ENCODE measurements at regions not wholly inside any gene's neighbourhood (a gene's known extent, or its start where the extent isn't known, plus 50 kb on each side); places are given as distances from the start of the nearest gene placed in this dataset.

DNA sequence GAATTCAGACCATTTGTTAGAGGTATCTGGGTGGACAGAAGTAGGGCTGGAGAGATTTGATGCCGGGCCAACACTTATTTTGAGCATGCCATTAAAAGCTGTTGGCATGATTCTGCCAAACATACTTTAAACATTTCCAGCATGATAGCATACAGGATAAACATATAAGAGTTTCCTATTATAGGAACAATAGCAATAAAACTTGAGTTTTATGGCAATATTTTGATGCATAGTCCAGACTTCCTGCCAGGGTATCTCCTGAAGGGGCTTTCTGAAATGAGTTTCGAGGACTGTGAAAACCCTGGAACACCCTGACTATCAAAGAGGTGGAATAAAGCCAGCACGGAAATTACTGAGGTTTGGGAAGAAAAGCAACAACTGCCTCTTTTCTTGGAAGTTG lies 1398.0 kb upstream of the NXPH2 start:
- Histone ChIP-seq H3K4me1 (ENCODE audit: control insufficient read depth, insufficient read depth, low read length) (no peaks in the 10 kb centered on the region), H3K9ac (ENCODE audit: low read length) (no peak overlapping the region), H3K9me3 (ENCODE audit: control insufficient read depth, low read length) (no peaks in the 10 kb centered on the region), H3K36me3 (ENCODE audit: control insufficient read depth, insufficient read depth, low read length, severe bottlenecking) (no peaks in the 10 kb centered on the region), H3K27me3 (replicated peaks; ENCODE audit: control insufficient read depth, insufficient read depth, low read length) (no peaks in the 10 kb centered on the region), H3K4me3 (ENCODE audit: low read length) (no peak overlapping the region)
- peak; percentile 40 for DNase-seq (ENCODE audit: low read depth)

DNA sequence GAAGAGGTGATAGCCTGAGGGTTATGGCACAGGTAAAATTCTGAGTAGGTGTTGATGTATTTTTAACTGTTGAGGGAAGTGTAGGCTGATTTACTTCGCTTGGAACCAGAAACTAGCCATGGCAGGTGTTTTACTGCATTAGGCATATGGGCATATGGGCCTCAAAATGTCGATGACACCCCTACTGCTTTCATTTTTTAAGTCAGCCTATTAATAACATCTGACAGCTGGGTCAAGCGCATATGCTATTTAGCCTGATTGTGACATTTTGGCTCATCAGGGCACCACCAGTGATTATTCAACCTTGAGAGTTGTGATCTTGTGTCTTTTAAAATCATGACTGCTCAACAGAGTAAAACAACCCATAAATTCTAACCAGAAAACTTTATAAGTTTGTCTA lies 1396.9 kb upstream of the NXPH2 start:
- no peaks in the 10 kb centered on the region for H3K27me3 ChIP-seq (replicated peaks; ENCODE audit: control insufficient read depth, insufficient read depth, low read length)

DNA sequence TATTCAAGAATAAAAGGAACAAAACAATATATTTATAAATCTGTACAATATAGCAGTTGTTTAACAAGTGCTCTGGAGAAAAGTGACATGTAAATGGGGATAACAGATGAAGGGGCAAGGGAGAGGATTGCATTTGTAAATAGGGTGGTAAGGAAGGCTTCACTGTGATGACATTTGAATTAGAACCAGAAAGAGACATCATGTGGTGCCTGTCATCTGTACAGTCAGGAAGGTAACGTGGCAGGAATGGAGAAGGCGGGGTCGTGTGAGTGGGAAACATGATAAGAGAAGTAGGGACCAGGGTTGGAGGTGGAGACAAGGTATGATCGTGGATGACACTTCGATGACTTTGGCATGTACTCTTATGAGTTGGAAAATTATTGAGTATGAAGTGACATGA lies 1393.6 kb upstream of the NXPH2 start:
- H3K36me3 ChIP-seq (ENCODE audit: control insufficient read depth, insufficient read depth, low read length, severe bottlenecking): no peaks in the 10 kb centered on the region
- no peak for DNase-seq (ENCODE audit: low read depth)
- no peak overlapping the region for H3K9ac ChIP-seq (ENCODE audit: low read length)
- no peak overlapping the region for H3K4me3 ChIP-seq (ENCODE audit: low read length)
- no peaks in the 10 kb centered on the region for H3K27me3 ChIP-seq (replicated peaks; ENCODE audit: control insufficient read depth, insufficient read depth, low read length)
- H3K9me3 ChIP-seq (ENCODE audit: control insufficient read depth, low read length): peaks cover 16% of the 10 kb centered on the region
- H3K4me1 ChIP-seq (ENCODE audit: control insufficient read depth, insufficient read depth, low read length): no peaks in the 10 kb centered on the region

More for the DNA sequence above, 1396.9 kb upstream of the NXPH2 start:
- Histone ChIP-seq H3K4me1 (ENCODE audit: control insufficient read depth, insufficient read depth, low read length) (no peaks in the 10 kb centered on the region), H3K9me3 (ENCODE audit: control insufficient read depth, low read length) (no peaks in the 10 kb centered on the region), H3K4me3 (ENCODE audit: low read length) (no peak overlapping the region), H3K9ac (ENCODE audit: low read length) (no peak overlapping the region), H3K36me3 (ENCODE audit: control insufficient read depth, insufficient read depth, low read length, severe bottlenecking) (no peaks in the 10 kb centered on the region)
- DNase-seq (ENCODE audit: low read depth): no peak

DNA sequence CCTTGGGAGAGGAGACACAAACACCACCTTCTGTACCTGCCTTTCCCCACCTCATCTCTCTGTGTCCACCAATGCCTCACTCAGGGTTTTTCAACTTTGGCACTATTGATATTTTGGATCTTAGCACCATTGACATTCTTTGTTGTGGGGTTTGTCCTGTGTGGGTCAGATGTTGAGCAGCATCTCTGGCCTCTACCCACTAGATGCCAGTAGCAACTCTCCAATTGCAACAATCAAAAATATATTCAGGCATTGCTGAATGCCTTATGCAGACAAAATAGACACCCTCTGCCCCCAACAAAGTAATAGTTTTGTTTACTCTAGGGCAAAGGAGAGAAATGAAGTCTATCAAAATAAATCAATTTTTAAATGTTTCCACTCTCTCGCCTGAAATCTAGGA lies 1384.3 kb upstream of the NXPH2 start:
- H3K9me3 ChIP-seq (ENCODE audit: control insufficient read depth, low read length): peaks cover under 1% of the 10 kb centered on the region
- peaks cover 2% of the 10 kb centered on the region for H3K4me1 ChIP-seq (ENCODE audit: control insufficient read depth, insufficient read depth, low read length)
- H3K9ac ChIP-seq (ENCODE audit: low read length): no peak overlapping the region
- H3K4me3 ChIP-seq (ENCODE audit: low read length): no peak overlapping the region
- DNase-seq (ENCODE audit: low read depth): peak; percentile 7
- H3K27me3 ChIP-seq (replicated peaks; ENCODE audit: control insufficient read depth, insufficient read depth, low read length): no peaks in the 10 kb centered on the region
- no peaks in the 10 kb centered on the region for H3K36me3 ChIP-seq (ENCODE audit: control insufficient read depth, insufficient read depth, low read length, severe bottlenecking)

DNA sequence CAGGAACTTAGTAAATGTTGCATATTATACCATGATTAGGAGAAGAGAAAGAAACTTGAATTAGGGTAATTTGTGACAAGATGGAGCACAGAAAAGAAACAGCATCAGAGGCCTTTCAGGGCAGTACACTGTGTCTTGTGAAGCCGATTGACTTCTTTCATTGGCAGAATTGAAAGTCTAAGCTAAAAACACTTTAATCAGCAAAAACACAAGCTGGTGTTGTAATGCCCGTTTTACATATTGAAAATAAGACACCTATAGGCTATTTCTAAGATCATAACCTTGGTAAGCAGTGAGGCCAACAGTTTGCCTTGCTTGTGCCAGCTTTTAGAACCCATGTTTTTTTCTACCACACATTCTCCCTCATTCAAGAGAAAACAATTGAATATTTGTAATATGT lies 1378.1 kb upstream of the NXPH2 start:
- no peaks in the 10 kb centered on the region for H3K27me3 ChIP-seq (replicated peaks; ENCODE audit: control insufficient read depth, insufficient read depth, low read length)
- no peak for DNase-seq (ENCODE audit: low read depth)
- no peak overlapping the region for H3K9ac ChIP-seq (ENCODE audit: low read length)

DNA sequence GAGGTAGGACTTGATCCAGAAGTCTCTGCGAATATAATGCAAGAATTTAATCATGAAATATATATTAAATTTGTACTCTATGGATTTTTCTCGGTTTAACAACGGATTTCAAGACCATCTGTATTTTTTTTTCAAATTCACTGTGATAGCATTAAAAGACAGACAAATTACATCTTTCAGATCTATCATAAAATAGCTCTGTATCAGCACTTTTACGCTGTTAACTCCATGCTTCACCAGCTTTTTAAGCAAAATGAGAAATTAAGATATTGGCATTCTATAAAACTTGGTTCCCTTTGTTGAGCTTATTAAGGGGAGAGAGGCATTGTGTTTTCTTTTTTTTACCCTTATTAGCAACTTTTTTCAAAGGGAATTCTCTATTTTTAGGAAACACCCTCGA lies 1377.6 kb upstream of the NXPH2 start:
- H3K36me3 ChIP-seq (ENCODE audit: control insufficient read depth, insufficient read depth, low read length, severe bottlenecking): no peaks in the 10 kb centered on the region
- no peaks in the 10 kb centered on the region for H3K9me3 ChIP-seq (ENCODE audit: control insufficient read depth, low read length)
- H3K4me1 ChIP-seq (ENCODE audit: control insufficient read depth, insufficient read depth, low read length): peaks cover 12% of the 10 kb centered on the region
- DNase-seq (ENCODE audit: low read depth): no peak
- H3K9ac ChIP-seq (ENCODE audit: low read length): no peak overlapping the region
- no peak overlapping the region for H3K4me3 ChIP-seq (ENCODE audit: low read length)
- no peaks in the 10 kb centered on the region for H3K27me3 ChIP-seq (replicated peaks; ENCODE audit: control insufficient read depth, insufficient read depth, low read length)

More for the DNA sequence above, 1378.1 kb upstream of the NXPH2 start:
- Histone ChIP-seq H3K9me3 (ENCODE audit: control insufficient read depth, low read length) (no peaks in the 10 kb centered on the region), H3K4me3 (ENCODE audit: low read length) (no peak overlapping the region), H3K36me3 (ENCODE audit: control insufficient read depth, insufficient read depth, low read length, severe bottlenecking) (no peaks in the 10 kb centered on the region), H3K4me1 (ENCODE audit: control insufficient read depth, insufficient read depth, low read length) (peaks cover 12% of the 10 kb centered on the region)

DNA sequence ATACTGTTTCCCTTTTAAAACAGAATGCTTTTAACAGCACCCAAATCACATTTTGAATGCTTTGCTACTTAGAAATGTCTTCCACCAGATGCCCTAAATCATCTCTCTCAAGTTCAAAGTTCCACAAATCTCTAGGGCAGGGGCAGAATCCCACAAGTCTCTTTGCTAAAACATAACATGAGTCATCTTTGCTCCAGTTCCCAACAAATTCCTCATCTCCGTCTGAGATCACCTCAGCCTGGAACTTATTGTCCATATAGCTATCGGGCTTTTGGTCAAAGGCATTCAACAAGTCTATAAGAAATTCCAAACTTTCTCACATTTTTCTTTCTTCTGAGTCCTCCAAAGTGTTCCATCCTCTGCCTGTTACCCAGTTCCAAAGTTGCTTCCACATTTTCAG lies 1374.5 kb upstream of the NXPH2 start:
- no peak overlapping the region for H3K9ac ChIP-seq (ENCODE audit: low read length)
- DNase-seq (ENCODE audit: low read depth): peak; percentile 25
- no peaks in the 10 kb centered on the region for H3K27me3 ChIP-seq (replicated peaks; ENCODE audit: control insufficient read depth, insufficient read depth, low read length)
- peak overlapping the region; percentile 7 for H3K4me3 ChIP-seq (ENCODE audit: low read length)
- no peaks in the 10 kb centered on the region for H3K9me3 ChIP-seq (ENCODE audit: control insufficient read depth, low read length)
- peaks cover 12% of the 10 kb centered on the region for H3K4me1 ChIP-seq (ENCODE audit: control insufficient read depth, insufficient read depth, low read length)
- H3K36me3 ChIP-seq (ENCODE audit: control insufficient read depth, insufficient read depth, low read length, severe bottlenecking): no peaks in the 10 kb centered on the region

DNA sequence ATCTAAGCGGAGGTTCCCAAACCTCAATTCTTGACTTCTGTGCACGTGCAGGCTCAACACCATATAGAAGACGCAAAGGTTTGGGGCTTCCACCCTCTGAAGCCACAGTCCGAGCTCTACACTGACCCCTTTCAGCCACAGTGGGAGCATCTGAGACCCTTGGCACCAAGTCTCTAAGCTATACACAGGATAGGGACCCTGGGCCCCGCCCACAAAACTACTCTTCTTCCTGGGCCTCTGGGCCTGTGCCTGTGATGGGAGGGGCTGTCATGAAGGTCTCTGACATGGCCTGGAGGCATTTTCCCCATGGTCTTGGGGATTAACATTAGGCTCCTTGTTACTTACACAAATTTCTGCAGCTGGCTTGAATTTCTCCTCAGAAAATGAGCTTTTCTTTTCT lies 1374.1 kb upstream of the NXPH2 start:
- H3K4me1 ChIP-seq (ENCODE audit: control insufficient read depth, insufficient read depth, low read length): peaks cover 12% of the 10 kb centered on the region
- no peaks in the 10 kb centered on the region for H3K9me3 ChIP-seq (ENCODE audit: control insufficient read depth, low read length)
- no peaks in the 10 kb centered on the region for H3K36me3 ChIP-seq (ENCODE audit: control insufficient read depth, insufficient read depth, low read length, severe bottlenecking)
- H3K27me3 ChIP-seq (replicated peaks; ENCODE audit: control insufficient read depth, insufficient read depth, low read length): no peaks in the 10 kb centered on the region
- no peak overlapping the region for H3K4me3 ChIP-seq (ENCODE audit: low read length)
- no peak overlapping the region for H3K9ac ChIP-seq (ENCODE audit: low read length)
- DNase-seq (ENCODE audit: low read depth): no peak

DNA sequence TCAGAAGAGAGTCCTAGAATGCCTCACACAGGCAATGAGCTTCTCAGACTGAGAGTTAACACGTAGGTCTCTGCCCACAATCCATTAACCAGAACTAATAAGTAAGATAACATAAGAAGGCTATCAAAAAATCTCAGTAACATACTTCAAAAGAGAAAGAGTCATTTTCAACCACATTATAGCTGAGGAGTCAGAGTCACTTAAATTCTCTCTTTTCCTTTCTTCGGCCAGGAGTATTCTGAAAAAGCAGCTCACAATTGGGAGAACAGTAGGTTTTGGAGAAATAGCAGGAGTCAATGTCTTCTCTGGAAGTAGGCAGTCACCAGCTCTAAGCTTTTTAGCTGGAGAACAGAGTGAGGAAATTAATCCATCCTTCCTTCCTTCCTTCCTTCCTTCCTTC lies 1364.4 kb upstream of the NXPH2 start:
- H3K4me1 ChIP-seq (ENCODE audit: control insufficient read depth, insufficient read depth, low read length): no peaks in the 10 kb centered on the region
- H3K36me3 ChIP-seq (ENCODE audit: control insufficient read depth, insufficient read depth, low read length, severe bottlenecking): no peaks in the 10 kb centered on the region
- no peaks in the 10 kb centered on the region for H3K27me3 ChIP-seq (replicated peaks; ENCODE audit: control insufficient read depth, insufficient read depth, low read length)
- no peak for DNase-seq (ENCODE audit: low read depth)
- no peak overlapping the region for H3K9ac ChIP-seq (ENCODE audit: low read length)
- H3K4me3 ChIP-seq (ENCODE audit: low read length): no peak overlapping the region
- peaks cover 3% of the 10 kb centered on the region for H3K9me3 ChIP-seq (ENCODE audit: control insufficient read depth, low read length)

DNA sequence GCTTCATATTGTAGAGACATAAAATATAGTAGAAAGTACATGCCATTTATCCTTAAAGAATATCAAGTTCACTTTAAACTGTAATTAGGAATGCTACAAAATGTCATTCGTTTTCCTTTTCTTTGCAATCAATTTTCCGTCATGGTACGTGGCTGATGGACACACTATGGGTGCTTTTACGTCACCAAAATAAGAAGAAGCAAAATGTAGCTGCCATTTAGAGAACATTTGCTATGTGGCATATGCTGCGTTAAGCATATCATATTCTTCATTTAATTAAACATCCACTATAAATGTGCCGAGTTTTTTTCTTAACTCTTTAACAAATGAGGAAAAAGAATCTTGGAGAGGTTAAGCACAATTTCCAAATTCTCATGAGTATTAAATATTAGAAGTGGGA lies 1358.5 kb upstream of the NXPH2 start:
- H3K9me3 ChIP-seq (ENCODE audit: control insufficient read depth, low read length): peaks cover 3% of the 10 kb centered on the region
- H3K36me3 ChIP-seq (ENCODE audit: control insufficient read depth, insufficient read depth, low read length, severe bottlenecking): no peaks in the 10 kb centered on the region
- H3K4me3 ChIP-seq (ENCODE audit: low read length): no peak overlapping the region
- no peak overlapping the region for H3K9ac ChIP-seq (ENCODE audit: low read length)
- no peak for DNase-seq (ENCODE audit: low read depth)
- no peaks in the 10 kb centered on the region for H3K27me3 ChIP-seq (replicated peaks; ENCODE audit: control insufficient read depth, insufficient read depth, low read length)
- peaks cover 5% of the 10 kb centered on the region for H3K4me1 ChIP-seq (ENCODE audit: control insufficient read depth, insufficient read depth, low read length)

DNA sequence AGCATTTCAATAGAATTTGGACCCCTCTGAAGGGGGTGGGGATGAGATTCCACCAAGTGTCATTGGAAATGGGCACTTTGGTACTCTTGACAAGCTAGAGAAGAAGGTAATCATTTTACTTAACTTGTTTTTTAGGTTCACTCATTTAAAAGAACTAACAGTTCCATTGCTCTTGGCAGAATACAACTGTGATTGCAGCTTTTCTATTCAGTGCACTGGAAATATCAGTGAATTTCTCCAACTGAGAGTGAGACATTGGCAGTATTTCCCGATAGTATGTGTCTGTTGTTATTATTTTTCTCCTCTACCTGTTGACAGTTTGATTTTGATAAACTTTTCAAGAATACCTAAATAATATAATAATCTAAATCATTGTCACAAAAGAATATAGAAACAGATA lies 1356.7 kb upstream of the NXPH2 start:
- Histone ChIP-seq H3K9me3 (ENCODE audit: control insufficient read depth, low read length) (peaks cover 3% of the 10 kb centered on the region), H3K36me3 (ENCODE audit: control insufficient read depth, insufficient read depth, low read length, severe bottlenecking) (no peaks in the 10 kb centered on the region), H3K4me1 (ENCODE audit: control insufficient read depth, insufficient read depth, low read length) (peaks cover 5% of the 10 kb centered on the region), H3K4me3 (ENCODE audit: low read length) (no peak overlapping the region), H3K9ac (ENCODE audit: low read length) (no peak overlapping the region), H3K27me3 (replicated peaks; ENCODE audit: control insufficient read depth, insufficient read depth, low read length) (no peaks in the 10 kb centered on the region)
- no peak for DNase-seq (ENCODE audit: low read depth)

DNA sequence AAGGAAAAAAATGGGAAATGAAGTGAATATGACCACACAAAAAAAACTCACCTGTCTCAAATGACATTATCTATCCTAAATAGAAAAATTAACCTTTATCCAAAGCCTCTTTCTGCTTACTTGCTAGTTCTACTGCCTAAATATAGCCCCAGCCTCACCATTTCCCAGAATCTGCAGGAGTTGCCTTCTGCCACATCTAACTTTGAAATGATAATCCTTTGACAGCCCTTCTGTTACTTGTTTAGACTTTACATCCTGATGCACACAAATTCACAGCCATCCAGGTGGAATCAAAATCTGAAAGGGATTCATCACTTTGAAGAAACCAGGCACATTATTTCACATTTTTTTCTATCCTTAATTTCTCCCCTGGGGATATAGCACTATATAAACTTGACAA lies 1356.2 kb upstream of the NXPH2 start:
- Histone ChIP-seq H3K4me1 (ENCODE audit: control insufficient read depth, insufficient read depth, low read length) (peaks cover 5% of the 10 kb centered on the region), H3K4me3 (ENCODE audit: low read length) (no peak overlapping the region)

More for the DNA sequence above, 1356.2 kb upstream of the NXPH2 start:
- no peaks in the 10 kb centered on the region for H3K27me3 ChIP-seq (replicated peaks; ENCODE audit: control insufficient read depth, insufficient read depth, low read length)
- DNase-seq (ENCODE audit: low read depth): no peak
- peaks cover 3% of the 10 kb centered on the region for H3K9me3 ChIP-seq (ENCODE audit: control insufficient read depth, low read length)
- no peaks in the 10 kb centered on the region for H3K36me3 ChIP-seq (ENCODE audit: control insufficient read depth, insufficient read depth, low read length, severe bottlenecking)
- H3K9ac ChIP-seq (ENCODE audit: low read length): no peak overlapping the region
